K562 (cell line): ENCODE measurements at regions not wholly inside any gene's neighbourhood (a gene's known extent, or its start where the extent isn't known, plus 50 kb on each side); places are given as distances from the start of the nearest gene placed in this dataset.
A peak's percentile ranks its signal among the peaks of the same experiment; 100 is the strongest.

Source experiments
- ATAC-seq: fragments of 200-7000 bp; cut with Tn5 transposase; 3 replicates; pipeline ENCODE4 v1.9.1; 2020; ENCODE audit warnings: moderate library complexity
- BruUV-seq: library from RNA; stranded (reverse); fragments of 400-500 nt; replicated peaks from 2 replicates; lab custom pipeline; 2021; lab: Mats Ljungman, UMichigan
- CTCF ChIA-PET: fragments of 300-600 bp; formaldehyde crosslinking; extraction: SDS; loops from one replicate; lab custom pipeline; 2021; ENCODE audit warnings: low intra/inter-chr PET ratio; lab: Yijun Ruan, JAX
- POLR2A ChIA-PET: fragments of 300-600, 350-650 bp; sonication (Branson Sonifier 250); formaldehyde crosslinking; extraction: SDS; loops from one replicate; lab custom pipeline; 2021; ENCODE audit warnings: antibody characterized with exemption, inconsistent platforms; lab: Yijun Ruan, JAX
- DNase-seq, 4 experiments: peaks; one replicate each; pipeline versions ENCODE4 v3.0.0 to v3.0.0-alpha.2; 2011 to 2018; ENCODE audit warnings: low spot score in 3 of 4, mixed read lengths in 3 of 4; ENCODE audit errors: extremely low read depth in 1 of 4
- FAIRE-seq: peaks from 2 replicates; lab custom pipeline; 2011; peaks lifted over from hg19 to GRCh38; lab: Jason Lieb, UNC
- H2AFZ ChIP-seq: 2 replicates; pipeline ENCODE4 v1.6.0; 2011; ENCODE audit warnings: low read depth, low read length, control low read depth, inconsistent platforms
- H3K27ac ChIP-seq: fragments of 200-600 bp; 3 replicates; pipeline ENCODE4 v1.8.0; 2011; ENCODE audit warnings: low read depth, mild to moderate bottlenecking, control low read depth, inconsistent platforms, low read length, moderate library complexity, mixed read lengths; ENCODE audit errors: extremely low read depth
- H3K27me3 ChIP-seq, 2 experiments: fragments of 300-600 bp in 1 of 2; 2 replicates in 1 of 2; 3 replicates in 1 of 2; pipeline versions ENCODE4 v1.6.0 to v1.8.0; 2011; ENCODE audit warnings: inconsistent platforms in 2 of 2, low read length in 2 of 2, mild to moderate bottlenecking in 1 of 2, mixed read lengths in 1 of 2, moderate library complexity in 1 of 2; ENCODE audit not compliant: control insufficient read depth in 2 of 2, insufficient read depth in 2 of 2
- H3K36me3 ChIP-seq: fragments of 300-600 bp; 3 replicates; pipeline ENCODE4 v1.8.0; 2011; ENCODE audit warnings: mild to moderate bottlenecking, low read length, inconsistent platforms; ENCODE audit not compliant: control insufficient read depth, insufficient read depth
- H3K4me1 ChIP-seq, 2 experiments: fragments of 200-600 bp in 1 of 2; replicated peaks in 1 of 2; 2 replicates in 1 of 2; 3 replicates in 1 of 2; pipeline versions ENCODE4 v1.5.1 to v1.8.0; 2011; ENCODE audit warnings: inconsistent platforms in 2 of 2, low read length in 2 of 2, mild to moderate bottlenecking in 1 of 2, mixed read lengths in 1 of 2, moderate library complexity in 1 of 2; ENCODE audit not compliant: control insufficient read depth in 2 of 2, insufficient read depth in 2 of 2
- H3K4me2 ChIP-seq: 2 replicates; pipeline ENCODE4 v1.6.1; 2011; ENCODE audit warnings: low read length, control low read depth, inconsistent platforms, mixed read lengths; ENCODE audit not compliant: insufficient read depth
- H3K4me3 ChIP-seq: fragments of 200-600 bp; sonication (generic), shearing (Covaris generic); 2 replicates; pipeline ENCODE4 v1.5.1; 2016; ENCODE audit warnings: control low read depth, inconsistent platforms
- H3K79me2 ChIP-seq: fragments of 200-600 bp; 3 replicates; pipeline ENCODE4 v1.8.0; 2011; ENCODE audit warnings: low read length, inconsistent platforms; ENCODE audit not compliant: control insufficient read depth, insufficient read depth
- H3K9ac ChIP-seq, 2 experiments: 2 replicates each; pipeline versions ENCODE4 v1.6.0 to v1.6.1; 2011; ENCODE audit warnings: low read depth in 2 of 2, low read length in 2 of 2, control low read depth in 1 of 2, inconsistent platforms in 1 of 2, mild to moderate bottlenecking in 1 of 2, mixed read lengths in 1 of 2; ENCODE audit not compliant: insufficient read depth in 1 of 2
- H3K9me1 ChIP-seq: one replicate; pipeline ENCODE4 v1.6.0; 2011; ENCODE audit warnings: inconsistent platforms, mild to moderate bottlenecking, low read length, moderate library complexity; ENCODE audit not compliant: control insufficient read depth, insufficient read depth
- H3K9me3 ChIP-seq: replicated peaks from 2 replicates; pipeline ENCODE4 v1.5.1; 2011; ENCODE audit warnings: low read depth, low read length, inconsistent platforms; ENCODE audit not compliant: control insufficient read depth, insufficient read depth
- H4K20me1 ChIP-seq: replicated peaks from 2 replicates; pipeline ENCODE4 v1.6.1; 2011; ENCODE audit warnings: low read length, inconsistent platforms, mixed read lengths; ENCODE audit not compliant: control insufficient read depth, insufficient read depth
- ATF1 ChIP-seq, 2 experiments: fragments of 450-650 bp in 1 of 2; IDR thresholded peaks; 2 replicates each; pipeline ENCODE4 v1.6.1; 2016; ENCODE audit warnings: missing compliant biosample characterization in 1 of 2, missing genetic modification characterization in 1 of 2
- FUS ChIP-seq: fragments of 200-400 bp; formaldehyde crosslinking; optimal IDR thresholded peaks from 2 replicates; pipeline ENCODE3; 2017; ENCODE audit warnings: low read depth, low read length
- HCFC1 ChIP-seq: IDR thresholded peaks from 2 replicates; pipeline ENCODE4 v1.6.1; 2012; ENCODE audit warnings: low read depth, low read length, improper control_type of control experiment
- HSF4 ChIP-seq: fragments of 250-450 bp; sonication (Bioruptor Pico); IDR thresholded peaks from 2 replicates; pipeline ENCODE4 v2.1.2; 2022; ENCODE audit warnings: mild to moderate bottlenecking, moderate library complexity, borderline replicate concordance
- JUN ChIP-seq, 2 experiments: sonication (generic) in 1 of 2; formaldehyde crosslinking in 1 of 2; IDR thresholded peaks; 2 replicates each; pipeline versions ENCODE4 v1.6.1 to v1.8.0; 2012 to 2022; ENCODE audit warnings: borderline replicate concordance in 2 of 2, mild to moderate bottlenecking in 2 of 2, improper control_type of control experiment in 1 of 2, low read depth in 1 of 2, low read length in 1 of 2, missing genetic modification reagents in 1 of 2
- PRPF4 ChIP-seq: fragments of 200-400 bp; formaldehyde crosslinking; IDR thresholded peaks from one replicate; pipeline ENCODE4 v1.6.1; 2017; ENCODE audit warnings: low read length, low read depth, mild to moderate bottlenecking; ENCODE audit not compliant: insufficient read depth, poor library complexity, severe bottlenecking
- RAD21 ChIP-seq, 2 experiments: fragments of 250-450 bp in 1 of 2; fragments of 450-650 bp in 1 of 2; sonication (Bioruptor Pico) in 1 of 2; formaldehyde crosslinking in 1 of 2; IDR thresholded peaks in 1 of 2; conservative IDR thresholded peaks in 1 of 2; 2 replicates each; pipeline versions ENCODE4 v1.4.0 to v1.8.0; 2020 to 2022; ENCODE audit warnings: mild to moderate bottlenecking in 2 of 2, moderate library complexity in 1 of 2
- ZNF354B ChIP-seq: fragments of 250-450 bp; sonication (Bioruptor Pico); IDR thresholded peaks from 2 replicates; pipeline ENCODE4 v1.4.0; 2020
- WGBS: fragments of 100-300 bp; shearing (Covaris generic); methylation state at CpG from one replicate; pipeline ENCODE4 v1.1.6; 2016; ENCODE audit warnings: low coverage, mixed read lengths; ENCODE audit not compliant: insufficient coverage; ENCODE audit errors: missing lambda C conversion rate; 5-methylcytosine and 5-hydroxymethylcytosine counted together
- in situ Hi-C: fragments of 300-500 bp; cut with MboI; formaldehyde crosslinking; loops from 4 replicates; pipeline ENCODE4 v1.15.0; 2018; ENCODE audit warnings: inconsistent platforms, mixed read lengths
- intact Hi-C: fragments of 100-400 bp; cut with micrococcal nuclease; formaldehyde crosslinking; loops from 2 replicates; pipeline ENCODE4 v1.14.2; 2022
- TF ChIP-seq, protein P1 (sequence below): fragments of 250-450 bp; sonication (Bioruptor Pico); IDR thresholded peaks from 2 replicates; pipeline ENCODE4 v1.8.0; 2022; ENCODE audit warnings: inconsistent platforms
- TF ChIP-seq, protein P2 (sequence below), 2 experiments: fragments of 450-650 bp; formaldehyde crosslinking in 1 of 2; IDR thresholded peaks; 2 replicates each; pipeline versions ENCODE4 v1.4.0 to v1.6.1; 2014 to 2020; ENCODE audit warnings: mild to moderate bottlenecking in 2 of 2, borderline replicate concordance in 1 of 2, low read depth in 1 of 2

DNA sequence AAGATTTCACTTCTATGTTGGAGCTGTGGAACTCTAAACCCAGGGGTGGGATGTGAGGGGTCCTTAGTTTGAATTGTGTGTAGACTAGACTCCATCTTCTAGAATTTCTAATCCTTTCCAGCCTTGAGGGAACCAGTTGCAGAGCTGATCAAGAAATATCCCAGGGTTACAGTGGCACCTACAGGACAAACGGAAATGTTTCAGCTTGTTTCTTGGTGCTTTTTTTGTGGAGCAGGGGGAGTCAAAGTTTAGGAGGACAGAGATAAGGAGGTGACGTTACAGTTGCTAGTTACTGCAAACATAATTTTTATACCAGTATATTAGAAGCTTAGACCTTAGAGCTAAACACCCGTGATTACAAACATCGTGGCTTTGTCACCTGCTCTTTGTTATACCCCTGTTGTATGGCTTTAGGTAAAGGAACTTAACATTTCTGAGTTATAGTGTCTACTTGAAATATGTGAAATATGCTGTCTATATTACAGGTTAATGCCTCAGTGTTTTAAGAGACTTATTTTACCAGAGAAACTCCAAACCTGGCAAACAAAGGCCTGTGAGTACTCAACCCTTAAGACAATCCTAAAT, 84.5 kb upstream of the DYNC1I1 start:
- in situ Hi-C loops (no loop called here), intact Hi-C loops (loop anchor here (2.0 kb wide), 1 partner anchor 161 kb away; no protein-coding TSS in a partner anchor)
- ChIA-PET POLR2A (interaction anchor here (1.0 to 1.5 kb wide), 3 partner anchors 155 to 162 kb away, joined by 3 to 4 read pairs (median 3); no protein-coding TSS in a partner anchor), CTCF (interaction anchor here (1.0 to 3.8 kb wide), 4 partner anchors 143 to 176 kb away, joined by 3 to 37 read pairs (median 21); no protein-coding TSS in a partner anchor)
- Histone ChIP-seq H3K79me2 (no peaks in the 10 kb centered on the region), H3K9me3 (no peaks in the 10 kb centered on the region), H3K4me3 (no peak overlapping the region), H3K27me3 (no peaks in the 10 kb centered on the region), H3K9me1 (no peaks in the 10 kb centered on the region), H3K36me3 (no peaks in the 10 kb centered on the region), H3K9ac (no peak overlapping the region), H3K4me2 (no peak overlapping the region), H4K20me1 (no peaks in the 10 kb centered on the region), H3K4me1 (no peaks in the 10 kb centered on the region), H3K27ac (no peak overlapping the region), H2AFZ (no peak overlapping the region)
- ATAC-seq, result peak; percentile 84
- WGBS, result 0% methylated on average over 4 of the region's 4 CpGs
- BruUV-seq, result no TSS peak
- peak in 3 of 4 experiments; percentile 13 to 58 (median 45) for DNase-seq
- FAIRE-seq, result peak; percentile 97
- peak; percentile 80 to 87 for TF ChIP-seq RAD21 (CRISPR knock-in tag; conservative IDR thresholded peaks at IDR 0.05 in 1 of 2, IDR thresholded peaks at IDR 0.05 in 1 of 2)
- no peak for TF ChIP-seq FUS
- no peak for TF ChIP-seq HSF4 (CRISPR knock-in tag)
- TF ChIP-seq ATF1 (CRISPR knock-in tag; IDR thresholded peaks at IDR 0.05), result no peak
- peak; percentile 54 for TF ChIP-seq ATF1 (tag; IDR thresholded peaks at IDR 0.05)
- no peak for TF ChIP-seq JUN (IDR thresholded peaks at IDR 0.05; ENCODE audit: borderline replicate concordance, low read depth, low read length)
- no peak for TF ChIP-seq JUN (CRISPR knock-in tag; IDR thresholded peaks at IDR 0.05; ENCODE audit: borderline replicate concordance)
- no peak for TF ChIP-seq PRPF4
- TF ChIP-seq, protein P1, sequence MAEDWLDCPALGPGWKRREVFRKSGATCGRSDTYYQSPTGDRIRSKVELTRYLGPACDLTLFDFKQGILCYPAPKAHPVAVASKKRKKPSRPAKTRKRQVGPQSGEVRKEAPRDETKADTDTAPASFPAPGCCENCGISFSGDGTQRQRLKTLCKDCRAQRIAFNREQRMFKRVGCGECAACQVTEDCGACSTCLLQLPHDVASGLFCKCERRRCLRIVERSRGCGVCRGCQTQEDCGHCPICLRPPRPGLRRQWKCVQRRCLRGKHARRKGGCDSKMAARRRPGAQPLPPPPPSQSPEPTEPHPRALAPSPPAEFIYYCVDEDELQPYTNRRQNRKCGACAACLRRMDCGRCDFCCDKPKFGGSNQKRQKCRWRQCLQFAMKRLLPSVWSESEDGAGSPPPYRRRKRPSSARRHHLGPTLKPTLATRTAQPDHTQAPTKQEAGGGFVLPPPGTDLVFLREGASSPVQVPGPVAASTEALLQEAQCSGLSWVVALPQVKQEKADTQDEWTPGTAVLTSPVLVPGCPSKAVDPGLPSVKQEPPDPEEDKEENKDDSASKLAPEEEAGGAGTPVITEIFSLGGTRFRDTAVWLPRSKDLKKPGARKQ (CRISPR knock-in tag), result no peak
- TF ChIP-seq, protein P2, sequence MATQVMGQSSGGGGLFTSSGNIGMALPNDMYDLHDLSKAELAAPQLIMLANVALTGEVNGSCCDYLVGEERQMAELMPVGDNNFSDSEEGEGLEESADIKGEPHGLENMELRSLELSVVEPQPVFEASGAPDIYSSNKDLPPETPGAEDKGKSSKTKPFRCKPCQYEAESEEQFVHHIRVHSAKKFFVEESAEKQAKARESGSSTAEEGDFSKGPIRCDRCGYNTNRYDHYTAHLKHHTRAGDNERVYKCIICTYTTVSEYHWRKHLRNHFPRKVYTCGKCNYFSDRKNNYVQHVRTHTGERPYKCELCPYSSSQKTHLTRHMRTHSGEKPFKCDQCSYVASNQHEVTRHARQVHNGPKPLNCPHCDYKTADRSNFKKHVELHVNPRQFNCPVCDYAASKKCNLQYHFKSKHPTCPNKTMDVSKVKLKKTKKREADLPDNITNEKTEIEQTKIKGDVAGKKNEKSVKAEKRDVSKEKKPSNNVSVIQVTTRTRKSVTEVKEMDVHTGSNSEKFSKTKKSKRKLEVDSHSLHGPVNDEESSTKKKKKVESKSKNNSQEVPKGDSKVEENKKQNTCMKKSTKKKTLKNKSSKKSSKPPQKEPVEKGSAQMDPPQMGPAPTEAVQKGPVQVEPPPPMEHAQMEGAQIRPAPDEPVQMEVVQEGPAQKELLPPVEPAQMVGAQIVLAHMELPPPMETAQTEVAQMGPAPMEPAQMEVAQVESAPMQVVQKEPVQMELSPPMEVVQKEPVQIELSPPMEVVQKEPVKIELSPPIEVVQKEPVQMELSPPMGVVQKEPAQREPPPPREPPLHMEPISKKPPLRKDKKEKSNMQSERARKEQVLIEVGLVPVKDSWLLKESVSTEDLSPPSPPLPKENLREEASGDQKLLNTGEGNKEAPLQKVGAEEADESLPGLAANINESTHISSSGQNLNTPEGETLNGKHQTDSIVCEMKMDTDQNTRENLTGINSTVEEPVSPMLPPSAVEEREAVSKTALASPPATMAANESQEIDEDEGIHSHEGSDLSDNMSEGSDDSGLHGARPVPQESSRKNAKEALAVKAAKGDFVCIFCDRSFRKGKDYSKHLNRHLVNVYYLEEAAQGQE (IDR thresholded peaks at IDR 0.05; ENCODE audit: borderline replicate concordance), result peak; percentile 59; the same call in 1 of the 2 replicates
- TF ChIP-seq, protein P2 (CRISPR knock-in tag; IDR thresholded peaks at IDR 0.05; ENCODE audit: low read depth), result no peak
- no peak for TF ChIP-seq HCFC1
- no peak for TF ChIP-seq ZNF354B (CRISPR knock-in tag)
